ENCODE measurements at regions not wholly inside any gene's neighbourhood (a gene's known extent, or its start where the extent isn't known, plus 50 kb on each side); places are given as distances from the start of the nearest gene placed in this dataset.

- TF ChIP-seq CTCF (IDR thresholded peaks at IDR 0.05): no peak
- TF ChIP-seq POLR2A (IDR thresholded peaks at IDR 0.05): no peak
These were observed 128.5 kb upstream of the HNRNPU start for GRCh38 chr1:244992833-244993232.

All from body of pancreas (tissue), 4 donors.